ENCODE measurements at regions not wholly inside any gene's neighbourhood (a gene's known extent, or its start where the extent isn't known, plus 50 kb on each side); places are given as distances from the start of the nearest gene placed in this dataset.

GRCh38 chr3:102745881-102746280, 311.1 kb downstream of the ZPLD1 start:
- Histone ChIP-seq H3K9me3 (ENCODE audit: control insufficient read depth, low read depth, low read length) (no peaks in the 10 kb centered on the region), H3K27ac (ENCODE audit: insufficient read length, low read depth, low read length) (no peak overlapping the region), H4K20me1 (ENCODE audit: control insufficient read depth, insufficient read depth, insufficient read length) (no peaks in the 10 kb centered on the region), H4K8ac (replicated peaks; ENCODE audit: insufficient read length, low read depth, low read length) (no peak overlapping the region), H3K4me2 (ENCODE audit: insufficient read depth, insufficient read length, low read length) (no peak overlapping the region), H3K27me3 (ENCODE audit: insufficient read depth, low read length) (no peaks in the 10 kb centered on the region), H2BK15ac (ENCODE audit: low read depth, low read length) (no peak overlapping the region), H3K79me2 (ENCODE audit: insufficient read depth, low read length) (no peaks in the 10 kb centered on the region), H3T11ph (ENCODE audit: low read length) (no peak overlapping the region), H2AFZ (ENCODE audit: low read length) (no peak overlapping the region), H3K4me1 (ENCODE audit: insufficient read depth, low read length) (no peaks in the 10 kb centered on the region; the same call in 1 of the 2 replicates), H3K18ac (ENCODE audit: insufficient read length, low read depth, low read length) (no peak overlapping the region), H3K56ac (ENCODE audit: insufficient read length, low read depth, low read length) (no peak overlapping the region), H3K14ac (ENCODE audit: insufficient read depth, low read length) (no peak overlapping the region), H2BK120ac (ENCODE audit: low read depth, low read length, poor library complexity, severe bottlenecking) (no peak overlapping the region), H2AK5ac (ENCODE audit: insufficient read length, low read length) (no peak overlapping the region), H2BK12ac (ENCODE audit: insufficient read length, low read depth, low read length) (no peak overlapping the region), H3K9ac (ENCODE audit: extremely low read depth, insufficient read length, low read length) (no peak overlapping the region), H3K23me2 (ENCODE audit: insufficient read length, low read depth, low read length, poor library complexity, severe bottlenecking) (no peaks in the 10 kb centered on the region), H3K4ac (ENCODE audit: low read depth, low read length) (no peak overlapping the region), H4K5ac (ENCODE audit: insufficient read length, low read depth, low read length) (no peak overlapping the region), H4K91ac (ENCODE audit: insufficient read length, low read depth, low read length) (no peak overlapping the region), H2BK5ac (ENCODE audit: insufficient read length, low read length) (no peak overlapping the region), H3K79me1 (ENCODE audit: insufficient read depth, low read depth, low read length, poor library complexity, severe bottlenecking) (no peaks in the 10 kb centered on the region), H3K23ac (ENCODE audit: insufficient read length, low read depth, low read length) (no peak overlapping the region), H2BK20ac (ENCODE audit: low read depth, low read length, poor library complexity, severe bottlenecking) (no peak overlapping the region)
- no peaks in the 10 kb centered on the region for H3K9me3 Mint-ChIP-seq
- DNase-seq, result no peak
- no peaks in the 10 kb centered on the region for H3K27me3 Mint-ChIP-seq (ENCODE audit: low read depth)
- peak; percentile 38 for TF ChIP-seq CTCF (conservative IDR thresholded peaks at IDR 0.05)
- no peak overlapping the region for H3K27ac Mint-ChIP-seq
- WGBS (ENCODE audit: extremely low coverage, insufficient read length, low lambda C conversion rate), result no CpG with 5 or more reads among the region's 4 CpGs
- H3K4me1 Mint-ChIP-seq, result peaks cover 24 to 25% of the 10 kb centered on the region in 2 experiments
- H3K4me3 Mint-ChIP-seq, result no peak overlapping the region
- H3K36me3 Mint-ChIP-seq (ENCODE audit: insufficient read depth in 1 of 3, low read depth in 3 of 3), result no peaks in the 10 kb centered on the region
